Sigmoid colon (tissue), 3 donors: ENCODE measurements at regions not wholly inside any gene's neighbourhood (a gene's known extent, or its start where the extent isn't known, plus 50 kb on each side); places are given as distances from the start of the nearest gene placed in this dataset.

ENCODE experiments used
- CTCF ChIP-seq, 4 experiments: fragments of 450-650 bp in 3 of 4; fragments of 200-600 bp in 1 of 4; IDR thresholded peaks; one replicate each; pipeline ENCODE4 v1.5.1; 2016 to 2019; ENCODE audit warnings: antibody characterized with exemption in 4 of 4, mild to moderate bottlenecking in 3 of 4, moderate library complexity in 2 of 4
- POLR2A ChIP-seq, 2 donors: fragments of 450-650 bp; IDR thresholded peaks; one replicate each; pipeline ENCODE4 v1.6.1; 2016; ENCODE audit warnings: antibody characterized with exemption in 2 of 2, mild to moderate bottlenecking in 2 of 2, moderate library complexity in 2 of 2

DNA sequence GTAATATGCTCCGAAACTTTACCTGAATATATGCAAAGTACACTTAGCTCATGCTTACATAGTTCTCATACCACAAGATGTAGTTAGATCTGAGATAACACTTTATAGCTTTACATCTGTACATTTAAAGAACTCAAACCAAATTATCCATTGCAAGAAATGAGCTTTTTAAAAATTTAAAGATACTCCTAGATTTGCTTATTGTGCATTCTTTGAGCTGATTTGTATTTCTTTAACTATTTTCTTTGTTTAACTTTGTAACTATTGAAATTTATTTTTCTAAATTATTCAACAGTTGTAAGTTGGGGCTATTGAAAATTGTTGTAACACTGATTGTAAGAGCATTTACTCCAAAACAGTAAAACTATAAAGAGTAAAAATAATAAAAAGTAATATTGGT, 340.2 kb upstream of the NOVA1 start:
- TF ChIP-seq POLR2A (IDR thresholded peaks at IDR 0.05) = no peak
- no peak for TF ChIP-seq CTCF (IDR thresholded peaks at IDR 0.05)
